Esophagus muscularis mucosa (tissue), 3 donors: ENCODE measurements at regions not wholly inside any gene's neighbourhood (a gene's known extent, or its start where the extent isn't known, plus 50 kb on each side); places are given as distances from the start of the nearest gene placed in this dataset.

Experiments
- POLR2A ChIP-seq: fragments of 450-650 bp; IDR thresholded peaks from one replicate; pipeline ENCODE4 v1.6.1; 2017; ENCODE audit warnings: antibody characterized with exemption, moderate library complexity, mild to moderate bottlenecking, low read depth
- TF ChIP-seq, protein P1 (sequence below), 3 experiments: fragments of 200-600 bp in 2 of 3; fragments of 450-650 bp in 1 of 3; sonication (generic) in 2 of 3; IDR thresholded peaks; one replicate each; pipeline ENCODE4 v1.5.1; 2017 to 2019; ENCODE audit warnings: antibody characterized with exemption in 3 of 3, mild to moderate bottlenecking in 2 of 3, moderate library complexity in 1 of 3

DNA sequence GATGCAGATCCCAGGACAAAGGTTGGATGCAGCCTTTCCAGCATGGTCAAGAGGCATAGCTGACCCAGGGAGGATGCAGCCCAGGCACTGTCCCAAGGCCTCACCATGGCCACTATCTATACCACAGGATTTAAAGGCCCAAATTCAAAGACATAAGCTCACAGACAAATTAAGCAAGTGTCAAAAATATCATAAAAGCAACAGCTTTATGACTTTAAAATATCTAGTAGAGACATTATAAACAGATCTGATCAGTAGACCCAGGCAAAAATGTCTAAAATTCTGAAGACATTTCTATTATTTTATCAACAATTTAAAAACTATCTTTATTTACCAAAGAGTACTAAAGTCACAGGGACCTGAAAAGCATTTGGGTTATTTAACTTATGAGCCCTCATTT, 373.5 kb downstream of the CDC5L start:
- TF ChIP-seq, protein P1, sequence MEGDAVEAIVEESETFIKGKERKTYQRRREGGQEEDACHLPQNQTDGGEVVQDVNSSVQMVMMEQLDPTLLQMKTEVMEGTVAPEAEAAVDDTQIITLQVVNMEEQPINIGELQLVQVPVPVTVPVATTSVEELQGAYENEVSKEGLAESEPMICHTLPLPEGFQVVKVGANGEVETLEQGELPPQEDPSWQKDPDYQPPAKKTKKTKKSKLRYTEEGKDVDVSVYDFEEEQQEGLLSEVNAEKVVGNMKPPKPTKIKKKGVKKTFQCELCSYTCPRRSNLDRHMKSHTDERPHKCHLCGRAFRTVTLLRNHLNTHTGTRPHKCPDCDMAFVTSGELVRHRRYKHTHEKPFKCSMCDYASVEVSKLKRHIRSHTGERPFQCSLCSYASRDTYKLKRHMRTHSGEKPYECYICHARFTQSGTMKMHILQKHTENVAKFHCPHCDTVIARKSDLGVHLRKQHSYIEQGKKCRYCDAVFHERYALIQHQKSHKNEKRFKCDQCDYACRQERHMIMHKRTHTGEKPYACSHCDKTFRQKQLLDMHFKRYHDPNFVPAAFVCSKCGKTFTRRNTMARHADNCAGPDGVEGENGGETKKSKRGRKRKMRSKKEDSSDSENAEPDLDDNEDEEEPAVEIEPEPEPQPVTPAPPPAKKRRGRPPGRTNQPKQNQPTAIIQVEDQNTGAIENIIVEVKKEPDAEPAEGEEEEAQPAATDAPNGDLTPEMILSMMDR (IDR thresholded peaks at IDR 0.05): no peak
- TF ChIP-seq POLR2A: no peak
